Activated CD8-positive, alpha-beta T cell treated with anti-CD3 and anti-CD28 coated beads for 36 hours (primary cell): ENCODE measurements at regions not wholly inside any gene's neighbourhood (a gene's known extent, or its start where the extent isn't known, plus 50 kb on each side); places are given as distances from the start of the nearest gene placed in this dataset.

Experiments used
- ATAC-seq: fragments of 200-7000 bp; cut with Tn5 transposase; one replicate; pipeline ENCODE4 v1.10.0; 2021; ENCODE audit warnings: mild to moderate bottlenecking, moderate library complexity
- CTCF ChIA-PET: fragments of 350-600 bp; sonication (Branson Sonifier 250); formaldehyde crosslinking; loops from one replicate; lab custom pipeline; 2021; ENCODE audit warnings: antibody characterized with exemption; lab: Charles Lee
- POLR2A ChIA-PET: fragments of 350-600 bp; sonication (Branson Sonifier 250); formaldehyde crosslinking; loops from one replicate; lab custom pipeline; 2021; ENCODE audit warnings: antibody characterized with exemption; lab: Charles Lee
- DNase-seq: peaks from one replicate; pipeline ENCODE4 v3.0.0-alpha.2; 2020
- H3K27ac Mint-ChIP-seq: one replicate; pipeline ENCODE4 v1.8.0; 2021; ENCODE audit warnings: mild to moderate bottlenecking, mixed read lengths
- H3K27me3 Mint-ChIP-seq: one replicate; pipeline ENCODE4 v1.8.0; 2021; ENCODE audit warnings: mixed read lengths
- H3K36me3 Mint-ChIP-seq: one replicate; pipeline ENCODE4 v1.8.0; 2021; ENCODE audit warnings: low read depth, mixed read lengths
- H3K4me1 Mint-ChIP-seq: one replicate; pipeline ENCODE4 v1.8.0; 2021; ENCODE audit warnings: low read depth, mixed read lengths
- H3K4me3 Mint-ChIP-seq: one replicate; pipeline ENCODE4 v1.8.0; 2021; ENCODE audit warnings: mild to moderate bottlenecking, moderate library complexity, mixed read lengths
- H3K9me3 Mint-ChIP-seq: one replicate; pipeline ENCODE4 v1.8.0; 2021; ENCODE audit warnings: mixed read lengths
- CTCF ChIP-seq: fragments of 200-600 bp; IDR thresholded peaks from one replicate; pipeline ENCODE4 v1.8.0; 2022; ENCODE audit warnings: antibody characterized with exemption, mild to moderate bottlenecking
- intact Hi-C: fragments of 100-400 bp; cut with micrococcal nuclease; formaldehyde crosslinking; loops from one replicate; pipeline ENCODE4 v1.10.0; 2022

- DNase-seq (no peak), ATAC-seq (no peak)
- H3K9me3 Mint-ChIP-seq: peaks cover 3% of the 10 kb centered on the region
- H3K36me3 Mint-ChIP-seq: peaks cover 6% of the 10 kb centered on the region
- CTCF ChIA-PET: no interaction called here
- no peaks in the 10 kb centered on the region for H3K27me3 Mint-ChIP-seq
- H3K4me3 Mint-ChIP-seq: no peak overlapping the region
- no peak for TF ChIP-seq CTCF
- no peak overlapping the region for H3K27ac Mint-ChIP-seq
- peaks cover 14% of the 10 kb centered on the region for H3K4me1 Mint-ChIP-seq
- POLR2A ChIA-PET: interaction anchor here (0.6 kb wide), 1 partner anchor 14 kb away, joined by 3 read pairs; no protein-coding TSS in a partner anchor
- intact Hi-C loops: no loop called here
Observed at GRCh38 chr10:46232084-46232483, 54.7 kb upstream of the ANTXRL start.

- Mint-ChIP-seq H3K4me3 (no peak overlapping the region), H3K27ac (no peak overlapping the region), H3K36me3 (peaks cover 6% of the 10 kb centered on the region), H3K4me1 (peaks cover 15% of the 10 kb centered on the region), H3K9me3 (peaks cover 3% of the 10 kb centered on the region), H3K27me3 (no peaks in the 10 kb centered on the region)
- CTCF ChIA-PET: no interaction called here
- no peak for DNase-seq
- intact Hi-C loops: no loop called here
- POLR2A ChIA-PET: no interaction called here
- TF ChIP-seq CTCF: no peak
- ATAC-seq: no peak
Observed at GRCh38 chr10:46232666-46233065, 54.1 kb upstream of the ANTXRL start.

GRCh38 chr10:46233181-46233580, 53.6 kb upstream of the ANTXRL start:
- intact Hi-C loops: no loop called here
- Mint-ChIP-seq H3K4me1 (peaks cover 15% of the 10 kb centered on the region), H3K36me3 (peaks cover 6% of the 10 kb centered on the region), H3K4me3 (no peak overlapping the region), H3K27ac (no peak overlapping the region), H3K9me3 (peaks cover 3% of the 10 kb centered on the region), H3K27me3 (no peaks in the 10 kb centered on the region)
- CTCF ChIA-PET: no interaction called here
- no peak for TF ChIP-seq CTCF
- ATAC-seq (no peak), DNase-seq (no peak)
- POLR2A ChIA-PET: no interaction called here

- no peak overlapping the region for H3K4me3 Mint-ChIP-seq
- H3K9me3 Mint-ChIP-seq: peaks cover 3% of the 10 kb centered on the region
- peaks cover 12% of the 10 kb centered on the region for H3K36me3 Mint-ChIP-seq
- POLR2A ChIA-PET: no interaction called here
- H3K4me1 Mint-ChIP-seq: peaks cover 17% of the 10 kb centered on the region
- ATAC-seq (no peak), DNase-seq (no peak)
- CTCF ChIA-PET: no interaction called here
- H3K27ac Mint-ChIP-seq: no peak overlapping the region
- no peak for TF ChIP-seq CTCF
- H3K27me3 Mint-ChIP-seq: no peaks in the 10 kb centered on the region
- intact Hi-C loops: no loop called here
Observed at GRCh38 chr10:46234026-46234425, 52.8 kb upstream of the ANTXRL start.

- DNase-seq (no peak), ATAC-seq (no peak)
- H3K9me3 Mint-ChIP-seq: peaks cover 3% of the 10 kb centered on the region
- H3K27me3 Mint-ChIP-seq: no peaks in the 10 kb centered on the region
- H3K27ac Mint-ChIP-seq: no peak overlapping the region
- CTCF ChIA-PET: interaction anchor here (0.9 kb wide), 1 partner anchor 10 kb away, joined by 4 read pairs; no protein-coding TSS in a partner anchor
- TF ChIP-seq CTCF: no peak
- POLR2A ChIA-PET: no interaction called here
- no peak overlapping the region for H3K4me3 Mint-ChIP-seq
- peaks cover 16% of the 10 kb centered on the region for H3K4me1 Mint-ChIP-seq
- peaks cover 17% of the 10 kb centered on the region for H3K36me3 Mint-ChIP-seq
- intact Hi-C loops: no loop called here
Observed at GRCh38 chr10:46234431-46235060, 52.3 kb upstream of the ANTXRL start.
